Activated T-helper 1 cell treated with anti-CD3 and anti-CD28 coated beads, Interleukin-12 subunit alpha, Interleukin-12 subunit beta, Interleukin-2, Interleukin-4 antibody, amounts not matched to agents 30 ng/mL and 10 ng/mL and 1 ng/mL, durations not matched to agents 14 hours and 24 hours and 36 hours (primary cell): ENCODE measurements at regions not wholly inside any gene's neighbourhood (a gene's known extent, or its start where the extent isn't known, plus 50 kb on each side); places are given as distances from the start of the nearest gene placed in this dataset.
"Not testable (repeated sequence)": the region's sequence is repeated elsewhere in the genome, so short reads cannot be mapped to it uniquely, and the experiment has no call there.

Source experiments
- DNase-seq: peaks from one replicate; pipeline ENCODE4 v3.0.0; 2021; ENCODE audit warnings: low spot score
- H3K27ac Mint-ChIP-seq: one replicate; pipeline ENCODE4 v1.8.0; 2021; ENCODE audit warnings: mild to moderate bottlenecking, mixed read lengths
- H3K27me3 Mint-ChIP-seq: one replicate; pipeline ENCODE4 v1.8.0; 2022; ENCODE audit warnings: mild to moderate bottlenecking, moderate library complexity, mixed read lengths; ENCODE audit not compliant: insufficient read depth
- H3K36me3 Mint-ChIP-seq: one replicate; pipeline ENCODE4 v1.8.0; 2021; ENCODE audit warnings: low read depth, mixed read lengths
- H3K4me1 Mint-ChIP-seq: one replicate; pipeline ENCODE4 v1.8.0; 2021; ENCODE audit warnings: low read depth, mixed read lengths
- H3K4me3 Mint-ChIP-seq: one replicate; pipeline ENCODE4 v1.8.0; 2021; ENCODE audit warnings: mild to moderate bottlenecking, moderate library complexity, mixed read lengths
- H3K9me3 Mint-ChIP-seq: one replicate; pipeline ENCODE4 v1.8.0; 2021; ENCODE audit warnings: mixed read lengths
- intact Hi-C: fragments of 100-400 bp; cut with micrococcal nuclease; formaldehyde crosslinking; loops from one replicate; pipeline ENCODE4 v1.15.1; 2024

- intact Hi-C loops: no loop called here
- no peaks in the 10 kb centered on the region for H3K4me1 Mint-ChIP-seq
- H3K27ac Mint-ChIP-seq: no peak overlapping the region
- H3K36me3 Mint-ChIP-seq: no peaks in the 10 kb centered on the region
- H3K4me3 Mint-ChIP-seq: no peak overlapping the region
- H3K9me3 Mint-ChIP-seq: no peaks in the 10 kb centered on the region
- peaks cover 6% of the 10 kb centered on the region for H3K27me3 Mint-ChIP-seq
- DNase-seq: no peak
These were observed 95.1 kb upstream of the CCBE1 start for GRCh38 chr18:59792353-59792752.

DNA sequence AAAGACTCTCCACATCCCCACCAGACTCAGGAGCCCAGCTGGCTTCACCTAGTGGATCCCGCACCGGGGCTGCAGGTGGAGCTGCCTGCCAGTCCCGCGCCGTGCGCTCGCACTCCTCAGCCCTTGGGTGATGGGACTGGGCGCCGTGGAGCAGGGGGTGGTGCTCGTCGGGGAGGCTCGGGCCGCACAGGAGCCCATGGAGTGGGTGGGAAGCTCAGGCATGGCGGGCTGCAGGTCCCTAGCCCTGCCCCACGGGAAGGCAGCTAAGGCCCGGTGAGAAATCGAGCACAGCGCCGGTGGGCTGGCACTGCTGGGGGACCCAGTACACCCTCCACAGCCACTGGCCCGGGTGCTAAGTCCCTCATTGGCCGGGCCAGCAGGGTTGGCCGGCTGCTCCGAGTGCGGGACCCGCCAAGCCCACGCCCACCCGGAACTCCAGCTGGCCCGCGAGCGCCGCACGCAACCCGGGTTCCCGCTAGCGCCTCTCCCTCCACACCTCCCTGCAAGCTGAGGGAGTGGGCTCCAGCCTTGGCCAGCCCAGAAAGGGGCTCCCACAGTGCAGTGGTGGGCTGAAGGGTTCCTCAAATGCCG lies 93.2 kb upstream of the CCBE1 start:
- H3K27ac Mint-ChIP-seq, H3K36me3 Mint-ChIP-seq, DNase-seq, intact Hi-C loops, H3K4me3 Mint-ChIP-seq, H3K9me3 Mint-ChIP-seq, H3K27me3 Mint-ChIP-seq, H3K4me1 Mint-ChIP-seq: not testable (repeated sequence)

GRCh38 chr18:59788791-59789106 lies 91.5 kb upstream of the CCBE1 start:
- intact Hi-C loops: no loop called here

DNA sequence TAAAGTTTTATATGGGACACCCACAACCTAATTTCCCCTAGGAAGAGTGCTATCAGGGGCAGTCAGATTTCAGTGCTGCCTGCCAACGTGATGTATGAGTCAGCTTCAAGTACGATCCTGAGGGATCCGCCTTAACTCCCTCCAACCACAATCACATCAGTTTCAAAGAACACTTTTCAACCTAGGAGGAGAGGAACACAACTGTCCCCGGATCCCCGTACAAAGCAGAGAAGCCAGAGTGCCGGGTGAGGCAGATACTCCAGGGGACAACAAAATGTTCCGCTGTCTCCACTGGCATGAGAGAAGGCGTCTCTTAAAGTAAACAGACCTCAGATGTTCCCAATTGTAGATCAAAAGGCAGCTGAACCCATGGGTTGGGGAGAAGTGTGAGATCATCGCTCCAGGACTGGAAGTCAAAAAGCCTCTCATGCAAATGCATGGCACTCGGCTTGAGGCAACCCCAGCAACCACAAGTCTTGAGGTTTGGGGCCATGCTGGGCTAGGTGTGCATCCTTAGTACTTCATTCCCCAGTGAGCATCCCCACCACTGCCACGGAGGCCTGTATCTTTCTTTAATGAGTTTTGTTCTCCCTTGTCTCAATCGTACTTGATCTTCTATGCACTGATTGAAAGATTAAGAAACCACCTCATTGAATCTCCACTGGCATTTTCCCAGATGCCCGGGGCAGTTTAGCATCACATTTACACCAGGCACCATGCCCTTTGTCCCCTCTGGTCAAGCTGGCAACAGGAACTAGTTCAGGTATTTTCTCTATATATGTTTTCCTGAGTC lies 91.0 kb upstream of the CCBE1 start:
- Mint-ChIP-seq H3K36me3 (no peaks in the 10 kb centered on the region), H3K4me3 (no peak overlapping the region), H3K27ac (no peak overlapping the region), H3K4me1 (no peaks in the 10 kb centered on the region), H3K27me3 (peaks cover 6% of the 10 kb centered on the region), H3K9me3 (no peaks in the 10 kb centered on the region)
- no peak for DNase-seq
- intact Hi-C loops: no loop called here

More at GRCh38 chr18:59788791-59789106, 91.5 kb upstream of the CCBE1 start:
- Mint-ChIP-seq H3K4me3 (no peak overlapping the region), H3K9me3 (no peaks in the 10 kb centered on the region), H3K27ac (no peak overlapping the region), H3K27me3 (peaks cover 6% of the 10 kb centered on the region), H3K36me3 (no peaks in the 10 kb centered on the region), H3K4me1 (no peaks in the 10 kb centered on the region)
- no peak for DNase-seq

- Mint-ChIP-seq H3K27me3 (peaks cover 3% of the 10 kb centered on the region), H3K9me3 (no peaks in the 10 kb centered on the region), H3K4me3 (no peak overlapping the region), H3K27ac (no peak overlapping the region), H3K4me1 (no peaks in the 10 kb centered on the region), H3K36me3 (no peaks in the 10 kb centered on the region)
- DNase-seq: no peak
- intact Hi-C loops: no loop called here
These were observed 87.5 kb upstream of the CCBE1 start for GRCh38 chr18:59784694-59785093.

- H3K27me3 Mint-ChIP-seq: peaks cover 3% of the 10 kb centered on the region
- DNase-seq: no peak
- no peaks in the 10 kb centered on the region for H3K4me1 Mint-ChIP-seq
- H3K9me3 Mint-ChIP-seq: no peaks in the 10 kb centered on the region
- no peaks in the 10 kb centered on the region for H3K36me3 Mint-ChIP-seq
- no peak overlapping the region for H3K27ac Mint-ChIP-seq
- no peak overlapping the region for H3K4me3 Mint-ChIP-seq
- intact Hi-C loops: loop anchor here (1.0 kb wide), 2 partner anchors 40 to 766 kb away; no protein-coding TSS in a partner anchor
These were observed 85.9 kb upstream of the CCBE1 start for GRCh38 chr18:59783138-59783537.

- H3K4me1 Mint-ChIP-seq: no peaks in the 10 kb centered on the region
- no peak overlapping the region for H3K4me3 Mint-ChIP-seq
- no peaks in the 10 kb centered on the region for H3K9me3 Mint-ChIP-seq
- intact Hi-C loops: no loop called here
- no peak overlapping the region for H3K27ac Mint-ChIP-seq
- no peak for DNase-seq
- no peaks in the 10 kb centered on the region for H3K36me3 Mint-ChIP-seq
- H3K27me3 Mint-ChIP-seq: peaks cover 1% of the 10 kb centered on the region
These were observed 82.8 kb upstream of the CCBE1 start for GRCh38 chr18:59779979-59780378.

- Mint-ChIP-seq H3K9me3 (no peaks in the 10 kb centered on the region), H3K27ac (no peak overlapping the region), H3K36me3 (no peaks in the 10 kb centered on the region), H3K4me1 (no peaks in the 10 kb centered on the region), H3K4me3 (no peak overlapping the region), H3K27me3 (peaks cover 7% of the 10 kb centered on the region)
- intact Hi-C loops: no loop called here
- no peak for DNase-seq
These were observed 81.2 kb upstream of the CCBE1 start for GRCh38 chr18:59778434-59778833.

DNA sequence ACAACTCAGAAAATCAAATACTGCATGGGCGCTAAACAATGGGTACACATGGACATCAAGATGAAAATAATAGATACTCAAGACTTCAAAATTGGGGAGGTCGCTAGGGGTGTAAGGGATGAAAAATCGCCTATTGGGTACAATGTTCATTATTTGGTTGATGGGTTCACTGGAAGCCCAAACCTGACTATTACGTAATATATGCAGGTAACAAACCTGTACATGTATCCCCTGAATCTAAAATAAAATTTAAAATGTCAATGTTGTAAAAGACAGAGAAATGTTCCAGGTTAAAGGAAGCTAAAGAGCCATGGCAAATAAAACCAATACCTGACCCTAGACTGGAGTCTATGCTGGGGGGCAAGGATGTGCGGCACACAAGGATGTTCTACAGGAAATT lies 80.4 kb upstream of the CCBE1 start:
- Mint-ChIP-seq H3K27ac (no peak overlapping the region), H3K4me1 (no peaks in the 10 kb centered on the region), H3K4me3 (no peak overlapping the region), H3K27me3 (peaks cover 7% of the 10 kb centered on the region), H3K9me3 (no peaks in the 10 kb centered on the region), H3K36me3 (no peaks in the 10 kb centered on the region)
- intact Hi-C loops: no loop called here
- no peak for DNase-seq

GRCh38 chr18:59769129-59769865 lies 72.1 kb upstream of the CCBE1 start:
- DNase-seq: no peak
- Mint-ChIP-seq H3K4me3 (no peak overlapping the region), H3K36me3 (no peaks in the 10 kb centered on the region), H3K27me3 (peaks cover 6% of the 10 kb centered on the region), H3K4me1 (no peaks in the 10 kb centered on the region), H3K9me3 (no peaks in the 10 kb centered on the region), H3K27ac (no peak overlapping the region)
- intact Hi-C loops: no loop called here

DNA sequence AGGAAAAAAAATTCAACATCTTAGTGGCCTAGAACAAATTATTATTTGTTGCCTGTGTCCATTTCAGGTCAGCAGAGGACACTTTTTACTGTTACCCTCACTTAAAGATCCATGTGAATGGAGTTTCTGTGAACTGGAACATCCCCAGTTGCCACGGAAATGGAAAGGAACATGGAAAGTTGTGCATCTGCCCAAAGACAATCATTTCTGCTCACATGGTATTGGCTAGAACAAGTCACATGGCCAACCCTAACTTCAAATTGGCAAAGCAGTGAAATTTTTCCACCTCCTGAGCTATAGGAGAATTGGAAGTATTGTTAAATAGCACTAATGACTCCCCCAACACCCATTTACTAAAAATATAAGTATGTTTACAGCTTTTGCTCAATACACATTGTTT lies 71.2 kb upstream of the CCBE1 start:
- no peak overlapping the region for H3K27ac Mint-ChIP-seq
- no peaks in the 10 kb centered on the region for H3K36me3 Mint-ChIP-seq
- intact Hi-C loops: no loop called here
- H3K27me3 Mint-ChIP-seq: peaks cover 4% of the 10 kb centered on the region
- no peak for DNase-seq
- no peaks in the 10 kb centered on the region for H3K9me3 Mint-ChIP-seq
- no peak overlapping the region for H3K4me3 Mint-ChIP-seq
- no peaks in the 10 kb centered on the region for H3K4me1 Mint-ChIP-seq

DNA sequence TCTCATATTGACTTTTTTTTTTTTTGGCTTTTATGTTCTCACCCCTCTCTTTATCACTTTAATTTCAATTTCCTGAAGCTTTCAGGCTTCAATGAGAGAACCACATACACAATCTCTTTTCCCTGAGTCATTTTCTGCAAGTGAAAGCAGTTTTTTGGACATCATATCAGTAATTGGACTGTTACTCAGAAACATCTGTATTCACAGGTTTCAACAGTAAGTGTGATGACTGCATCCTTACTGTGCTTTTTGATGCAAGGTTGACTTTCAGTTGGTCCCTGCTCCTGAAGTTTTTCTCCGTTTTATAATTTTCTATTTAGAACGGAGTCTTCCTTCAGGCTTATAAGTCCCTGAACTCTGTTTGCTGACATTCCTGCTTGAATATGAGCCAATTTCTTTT lies 70.5 kb upstream of the CCBE1 start:
- intact Hi-C loops: no loop called here
- Mint-ChIP-seq H3K4me3 (no peak overlapping the region), H3K9me3 (no peaks in the 10 kb centered on the region), H3K36me3 (no peaks in the 10 kb centered on the region), H3K4me1 (no peaks in the 10 kb centered on the region), H3K27me3 (peaks cover 6% of the 10 kb centered on the region), H3K27ac (no peak overlapping the region)
- no peak for DNase-seq

GRCh38 chr18:59765343-59765742 lies 68.1 kb upstream of the CCBE1 start:
- intact Hi-C loops: no loop called here

More at GRCh38 chr18:59765343-59765742, 68.1 kb upstream of the CCBE1 start:
- H3K27me3 Mint-ChIP-seq: peaks cover 9% of the 10 kb centered on the region
- DNase-seq: no peak
- H3K9me3 Mint-ChIP-seq: no peaks in the 10 kb centered on the region
- no peak overlapping the region for H3K27ac Mint-ChIP-seq
- H3K4me1 Mint-ChIP-seq: no peaks in the 10 kb centered on the region
- no peaks in the 10 kb centered on the region for H3K36me3 Mint-ChIP-seq
- H3K4me3 Mint-ChIP-seq: no peak overlapping the region
